ENCODE measurements at regions not wholly inside any gene's neighbourhood (a gene's known extent, or its start where the extent isn't known, plus 50 kb on each side); places are given as distances from the start of the nearest gene placed in this dataset.

GRCh38 chr1:214108097-214108446 lies 120.3 kb downstream of the PROX1 start:
- no peak overlapping the region for H3K4me3 ChIP-seq (ENCODE audit: low read depth, low read length)
- DNase-seq (ENCODE audit: low read depth): no peak
- TF ChIP-seq, protein P1, sequence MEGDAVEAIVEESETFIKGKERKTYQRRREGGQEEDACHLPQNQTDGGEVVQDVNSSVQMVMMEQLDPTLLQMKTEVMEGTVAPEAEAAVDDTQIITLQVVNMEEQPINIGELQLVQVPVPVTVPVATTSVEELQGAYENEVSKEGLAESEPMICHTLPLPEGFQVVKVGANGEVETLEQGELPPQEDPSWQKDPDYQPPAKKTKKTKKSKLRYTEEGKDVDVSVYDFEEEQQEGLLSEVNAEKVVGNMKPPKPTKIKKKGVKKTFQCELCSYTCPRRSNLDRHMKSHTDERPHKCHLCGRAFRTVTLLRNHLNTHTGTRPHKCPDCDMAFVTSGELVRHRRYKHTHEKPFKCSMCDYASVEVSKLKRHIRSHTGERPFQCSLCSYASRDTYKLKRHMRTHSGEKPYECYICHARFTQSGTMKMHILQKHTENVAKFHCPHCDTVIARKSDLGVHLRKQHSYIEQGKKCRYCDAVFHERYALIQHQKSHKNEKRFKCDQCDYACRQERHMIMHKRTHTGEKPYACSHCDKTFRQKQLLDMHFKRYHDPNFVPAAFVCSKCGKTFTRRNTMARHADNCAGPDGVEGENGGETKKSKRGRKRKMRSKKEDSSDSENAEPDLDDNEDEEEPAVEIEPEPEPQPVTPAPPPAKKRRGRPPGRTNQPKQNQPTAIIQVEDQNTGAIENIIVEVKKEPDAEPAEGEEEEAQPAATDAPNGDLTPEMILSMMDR (IDR thresholded peaks at IDR 0.05; ENCODE audit: insufficient read depth, low read depth, low read length, missing control alignments): no peak

DNA sequence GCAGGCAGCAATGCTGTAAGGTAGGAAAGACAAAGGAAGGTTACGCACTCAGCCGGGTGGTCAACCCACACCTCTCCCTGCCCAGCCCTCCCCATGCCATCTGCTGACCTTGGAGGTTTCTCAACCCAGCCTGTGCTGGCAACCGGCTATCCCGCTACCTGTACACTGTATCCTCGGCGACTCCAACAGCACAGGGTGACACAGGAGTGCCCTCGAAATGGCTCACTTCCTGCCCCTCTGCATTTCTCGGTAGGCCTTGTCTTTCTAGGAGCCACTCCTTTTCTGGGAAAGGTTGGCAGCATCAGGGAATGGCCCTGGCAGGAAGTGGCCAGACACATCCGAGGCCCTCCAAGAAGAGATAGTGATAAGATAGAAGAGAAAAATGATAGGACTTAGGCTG lies 124.0 kb downstream of the PROX1 start:
- H3K4me3 ChIP-seq (ENCODE audit: low read depth, low read length): no peak overlapping the region
- no peak for DNase-seq (ENCODE audit: low read depth)
- TF ChIP-seq, protein P1 (IDR thresholded peaks at IDR 0.05; ENCODE audit: insufficient read depth, low read depth, low read length, missing control alignments): no peak

- H3K4me3 ChIP-seq (ENCODE audit: low read depth, low read length): no peak overlapping the region
- DNase-seq (ENCODE audit: low read depth): no peak
- TF ChIP-seq, protein P1 (IDR thresholded peaks at IDR 0.05; ENCODE audit: insufficient read depth, low read depth, low read length, missing control alignments): no peak
These were observed 128.5 kb downstream of the PROX1 start for GRCh38 chr1:214116258-214116657.

- TF ChIP-seq, protein P1 (IDR thresholded peaks at IDR 0.05; ENCODE audit: insufficient read depth, low read depth, low read length, missing control alignments): no peak
- no peak for DNase-seq (ENCODE audit: low read depth)
- no peak overlapping the region for H3K4me3 ChIP-seq (ENCODE audit: low read depth, low read length)
These were observed 130.0 kb downstream of the PROX1 start for GRCh38 chr1:214117780-214118179.

- TF ChIP-seq, protein P1 (IDR thresholded peaks at IDR 0.05; ENCODE audit: insufficient read depth, low read depth, low read length, missing control alignments): no peak
- no peak overlapping the region for H3K4me3 ChIP-seq (ENCODE audit: low read depth, low read length)
- DNase-seq (ENCODE audit: low read depth): no peak
These were observed 132.4 kb downstream of the PROX1 start for GRCh38 chr1:214120191-214120590.

DNA sequence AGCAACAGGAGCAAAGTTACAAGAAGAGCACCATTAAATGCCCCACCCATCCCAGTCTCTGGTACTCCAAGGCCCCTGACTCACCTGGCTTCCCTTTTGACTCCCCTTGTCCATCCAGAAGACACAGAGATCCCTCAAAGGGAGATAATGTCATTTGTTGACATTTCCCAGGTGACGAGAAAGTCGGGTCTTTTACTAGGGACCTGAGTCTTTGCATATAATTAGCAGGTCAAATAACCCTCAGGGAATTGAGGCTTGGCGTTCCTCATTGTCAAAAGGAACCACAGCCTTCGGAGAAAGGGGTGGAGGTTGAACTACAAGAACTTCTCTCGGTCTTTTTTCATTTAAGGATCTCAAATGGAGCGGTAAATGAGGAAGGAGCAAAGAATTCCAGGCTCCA lies 133.2 kb downstream of the PROX1 start:
- no peak for DNase-seq (ENCODE audit: low read depth)
- no peak overlapping the region for H3K4me3 ChIP-seq (ENCODE audit: low read depth, low read length)
- TF ChIP-seq, protein P1 (IDR thresholded peaks at IDR 0.05; ENCODE audit: insufficient read depth, low read depth, low read length, missing control alignments): no peak

DNA sequence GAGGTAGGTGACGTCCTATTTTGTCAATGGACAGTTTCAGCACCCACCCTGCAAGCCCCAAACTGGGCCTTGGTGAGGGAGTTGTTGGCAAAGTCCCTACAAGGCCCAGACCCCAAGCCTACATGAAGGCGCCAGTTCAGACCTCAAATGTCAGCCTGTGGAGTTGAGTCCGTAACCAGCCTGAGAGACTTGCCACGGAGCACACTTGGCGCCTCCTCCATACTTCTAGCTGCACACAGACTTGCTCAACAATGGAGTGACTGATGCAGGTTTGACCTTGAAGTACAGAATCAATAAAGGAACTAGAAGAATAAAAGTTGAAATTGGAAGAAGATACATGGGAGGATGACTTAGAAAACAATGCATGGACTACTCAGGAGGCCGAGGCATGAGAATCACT lies 134.3 kb downstream of the PROX1 start:
- TF ChIP-seq, protein P1 (IDR thresholded peaks at IDR 0.05; ENCODE audit: insufficient read depth, low read depth, low read length, missing control alignments): no peak
- DNase-seq (ENCODE audit: low read depth): no peak
- H3K4me3 ChIP-seq (ENCODE audit: low read depth, low read length): no peak overlapping the region
